ENCODE measurements at regions not wholly inside any gene's neighbourhood (a gene's known extent, or its start where the extent isn't known, plus 50 kb on each side); places are given as distances from the start of the nearest gene placed in this dataset.
"Not testable (repeated sequence)": the region's sequence is repeated elsewhere in the genome, so short reads cannot be mapped to it uniquely, and the experiment has no call there.

DNA sequence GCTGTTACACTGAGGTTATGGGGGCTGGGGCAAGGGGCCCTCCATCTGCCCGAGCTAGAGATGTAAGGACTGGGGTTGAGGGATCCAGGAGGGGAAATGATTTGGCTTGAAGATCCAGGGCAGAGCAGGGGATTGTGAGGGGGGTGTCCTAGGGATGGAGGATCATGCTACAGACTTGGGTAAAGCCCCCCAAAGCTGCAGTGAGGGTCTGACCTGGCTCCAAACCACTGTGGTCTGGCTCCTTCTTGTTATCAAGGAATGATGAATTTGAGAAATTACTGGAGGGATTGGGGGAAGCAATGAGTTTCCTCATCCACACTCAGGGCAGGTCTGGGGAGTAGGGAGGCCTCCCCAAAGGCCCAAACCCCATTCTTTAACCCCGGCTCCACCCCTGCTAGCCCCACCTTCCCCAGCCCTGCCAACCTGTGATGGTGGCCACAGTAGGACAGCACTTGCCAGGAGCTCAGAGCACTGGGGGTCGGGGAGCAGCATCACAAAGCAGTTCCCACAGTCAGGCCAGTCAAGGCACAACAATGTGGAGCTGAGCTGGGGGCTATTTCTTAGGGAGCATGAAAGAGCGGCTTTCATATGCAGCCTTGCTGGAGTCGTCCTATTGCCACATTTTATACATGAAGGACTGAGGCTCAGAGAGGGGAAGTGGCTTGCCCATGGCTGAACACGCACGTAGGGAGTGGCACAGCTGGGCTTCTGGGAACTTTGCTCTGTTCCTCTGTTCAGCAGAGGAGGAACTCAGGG is 165.5 kb downstream of the EFNB1 start:
- no peak for DNase-seq

DNA sequence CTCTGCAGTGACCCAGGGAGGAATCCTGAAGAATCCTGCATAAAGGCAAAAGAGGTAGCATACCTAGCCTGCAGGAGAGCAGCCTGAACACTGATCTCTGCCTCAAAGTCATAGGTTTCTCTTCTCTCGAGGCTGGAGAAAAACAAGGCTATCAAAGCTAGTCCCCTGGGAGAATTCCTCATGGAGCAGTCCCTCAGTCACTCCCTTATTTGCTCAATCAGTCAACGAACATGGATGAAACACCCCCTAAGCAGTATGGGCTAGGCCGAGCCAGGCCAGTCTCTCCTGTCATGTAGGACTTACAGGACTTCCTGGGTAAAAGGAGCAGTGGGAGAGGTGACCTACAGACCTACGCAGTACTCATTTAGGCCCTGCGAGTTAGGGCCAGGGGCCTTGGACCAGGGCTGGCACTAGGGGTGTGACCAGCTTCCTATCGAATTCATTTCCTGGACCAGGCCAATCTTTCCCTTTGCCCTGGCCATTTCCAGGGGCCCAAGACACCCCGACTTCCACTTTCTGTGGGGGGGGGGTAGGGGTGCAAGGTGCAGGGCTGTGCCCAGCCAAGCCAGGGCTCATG is 164.1 kb downstream of the EFNB1 start:
- no peak for DNase-seq

DNA sequence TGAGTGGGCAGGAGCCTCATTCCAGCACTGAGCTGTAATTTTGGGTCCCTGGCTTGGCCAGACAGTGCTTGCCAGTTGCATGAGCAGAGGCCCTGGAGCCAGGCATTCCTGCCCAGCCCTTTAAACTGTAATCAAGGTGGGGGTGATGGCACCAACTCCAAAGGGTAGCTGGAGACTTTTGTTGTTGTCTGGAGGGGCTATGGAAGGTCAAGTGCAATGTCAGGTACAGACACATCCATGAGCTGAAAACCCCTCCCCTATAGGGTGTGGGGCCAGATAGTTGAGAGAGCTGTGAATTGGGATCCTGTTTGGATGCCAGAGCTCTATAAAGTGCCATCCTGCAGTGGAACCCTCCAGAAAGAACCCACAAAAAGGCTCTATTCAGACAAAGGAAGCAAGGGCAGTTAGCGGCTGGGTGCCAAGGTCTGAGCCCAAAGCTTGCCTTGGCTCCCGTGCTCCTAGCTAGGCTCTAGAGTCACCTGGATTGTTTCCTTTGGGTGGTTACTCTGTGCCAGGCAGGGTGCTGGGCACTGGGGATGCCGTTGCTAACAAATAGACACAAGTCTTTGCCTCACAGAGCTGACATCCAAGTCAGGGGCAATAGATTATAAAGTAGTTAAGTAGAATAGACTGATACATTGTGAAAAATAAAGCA is 163.0 kb downstream of the EFNB1 start:
- DNase-seq = no peak

DNA sequence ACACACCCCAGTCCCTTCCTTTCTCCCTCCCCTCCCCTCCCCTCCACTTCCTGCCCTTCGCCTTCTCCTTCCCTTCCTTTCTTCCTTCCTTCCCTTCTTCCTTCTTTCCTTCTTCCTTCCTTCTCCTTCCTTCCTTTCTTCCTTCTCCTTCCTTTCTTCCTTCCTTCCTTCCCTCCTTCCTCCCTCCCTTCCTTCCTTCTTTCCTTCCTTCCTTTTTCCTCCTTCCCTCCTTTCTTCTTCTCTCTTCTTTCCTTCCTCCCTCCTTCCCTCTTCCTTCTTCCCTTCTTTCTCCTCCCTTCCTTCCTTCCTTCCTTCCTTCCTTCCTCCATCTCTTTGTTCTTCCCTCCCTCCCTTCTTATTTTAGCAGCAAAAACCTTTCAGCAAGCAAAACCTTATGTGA is 162.1 kb downstream of the EFNB1 start:
- DNase-seq = no peak

DNA sequence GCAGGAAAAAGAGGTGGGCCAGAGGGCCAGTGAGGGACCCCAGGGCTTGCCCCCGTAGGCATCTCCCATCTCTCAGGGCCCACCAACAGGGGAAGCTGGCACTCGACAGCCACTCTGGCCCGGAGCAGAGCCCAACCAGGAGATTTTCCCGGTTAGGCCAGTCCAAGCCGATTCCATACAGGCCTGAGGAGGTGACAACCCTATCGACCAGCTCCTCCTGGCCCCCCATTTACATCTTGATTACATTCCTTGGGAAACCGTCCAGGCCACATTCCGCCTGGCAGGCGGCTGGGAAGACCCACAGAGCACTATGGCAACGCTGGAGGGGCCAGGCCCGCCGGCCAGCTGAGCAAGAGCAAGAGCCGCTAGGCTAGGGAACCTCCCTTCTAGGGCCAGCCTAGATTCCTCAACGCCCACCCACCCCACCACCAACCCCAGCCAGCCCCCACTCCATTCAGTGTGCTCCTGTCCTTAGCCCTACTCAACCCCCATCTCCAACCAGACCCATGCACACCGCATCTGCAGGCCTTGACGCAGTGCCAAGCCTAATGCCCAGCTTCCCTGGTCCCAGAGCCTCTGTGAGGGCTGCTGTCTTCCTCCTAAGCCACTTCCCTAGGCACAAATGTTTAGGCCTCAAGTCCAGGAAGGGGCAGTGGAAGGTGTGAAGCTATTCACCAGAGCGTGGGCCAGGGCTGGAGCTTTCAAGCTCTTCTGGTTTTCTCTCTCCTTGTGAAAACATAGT is 161.2 kb downstream of the EFNB1 start:
- DNase-seq = no peak

DNA sequence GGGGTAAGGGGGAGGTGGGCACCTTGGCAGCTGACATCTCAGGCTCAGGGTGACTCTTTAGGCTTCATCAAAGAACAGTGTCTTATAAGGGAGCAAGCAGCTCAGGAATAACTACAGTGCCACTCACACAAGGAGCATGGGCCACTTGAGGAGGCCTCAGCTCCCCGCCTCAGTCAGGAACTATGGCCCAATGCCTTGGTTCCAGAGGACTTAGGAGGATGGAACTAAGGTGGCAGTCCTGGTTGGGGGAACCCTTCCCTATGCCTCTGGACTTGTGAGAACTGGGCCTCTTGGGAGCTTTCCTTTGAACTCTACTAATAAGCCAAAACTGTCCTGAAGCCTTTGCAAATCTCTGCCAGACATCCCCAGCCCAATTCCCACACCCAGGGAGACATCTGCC is 160.6 kb downstream of the EFNB1 start:
- DNase-seq = no peak

DNA sequence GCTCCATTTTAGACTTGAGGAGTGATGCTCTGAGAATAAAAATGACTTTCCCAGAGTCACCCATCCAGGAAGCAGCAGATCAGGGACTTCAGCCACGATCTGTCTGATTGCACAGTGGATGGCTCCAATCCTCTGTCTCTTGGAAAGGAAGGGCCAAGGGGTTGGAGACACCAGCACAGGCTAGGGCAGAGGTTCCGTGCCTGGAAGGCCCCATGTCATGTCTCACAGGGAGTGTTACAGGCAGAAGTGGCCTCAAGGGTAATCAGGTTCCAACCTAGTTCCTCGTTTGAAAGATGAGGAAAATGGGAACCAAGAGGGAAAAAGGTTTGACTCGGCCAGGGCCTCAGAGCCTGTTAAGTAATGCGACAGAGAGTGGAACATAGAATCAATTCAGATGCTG is 160.0 kb downstream of the EFNB1 start:
- DNase-seq = no peak

DNA sequence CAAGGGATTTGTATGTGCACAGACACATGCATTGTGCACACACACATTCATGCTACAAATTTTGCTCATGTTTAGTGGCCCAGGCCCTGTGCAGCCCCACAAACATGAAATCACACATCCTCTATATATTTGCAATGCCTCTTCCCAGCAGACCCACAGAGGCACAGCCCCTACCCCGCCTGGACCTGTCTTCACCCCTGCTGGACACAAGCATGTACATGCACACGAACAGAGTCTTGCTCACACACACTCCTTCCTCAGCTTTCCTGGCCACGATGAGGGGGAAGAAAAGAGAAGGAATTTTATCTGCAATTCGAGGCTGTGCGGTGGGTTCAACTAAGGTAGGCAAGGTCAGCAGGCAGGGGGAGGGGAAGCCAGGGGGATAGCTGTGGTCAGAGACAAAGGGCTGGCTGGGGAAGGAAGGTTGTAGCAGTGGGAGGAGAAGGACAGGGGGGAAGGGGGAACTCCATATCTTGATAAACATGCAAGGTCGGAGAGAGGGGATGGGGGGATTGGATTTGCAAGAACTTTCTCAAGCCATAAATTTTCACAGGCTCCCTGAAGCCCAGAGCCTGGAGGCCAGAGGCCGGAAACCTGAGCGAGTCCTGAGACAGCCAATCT is 156.4 kb downstream of the EFNB1 start:
- DNase-seq = no peak

DNA sequence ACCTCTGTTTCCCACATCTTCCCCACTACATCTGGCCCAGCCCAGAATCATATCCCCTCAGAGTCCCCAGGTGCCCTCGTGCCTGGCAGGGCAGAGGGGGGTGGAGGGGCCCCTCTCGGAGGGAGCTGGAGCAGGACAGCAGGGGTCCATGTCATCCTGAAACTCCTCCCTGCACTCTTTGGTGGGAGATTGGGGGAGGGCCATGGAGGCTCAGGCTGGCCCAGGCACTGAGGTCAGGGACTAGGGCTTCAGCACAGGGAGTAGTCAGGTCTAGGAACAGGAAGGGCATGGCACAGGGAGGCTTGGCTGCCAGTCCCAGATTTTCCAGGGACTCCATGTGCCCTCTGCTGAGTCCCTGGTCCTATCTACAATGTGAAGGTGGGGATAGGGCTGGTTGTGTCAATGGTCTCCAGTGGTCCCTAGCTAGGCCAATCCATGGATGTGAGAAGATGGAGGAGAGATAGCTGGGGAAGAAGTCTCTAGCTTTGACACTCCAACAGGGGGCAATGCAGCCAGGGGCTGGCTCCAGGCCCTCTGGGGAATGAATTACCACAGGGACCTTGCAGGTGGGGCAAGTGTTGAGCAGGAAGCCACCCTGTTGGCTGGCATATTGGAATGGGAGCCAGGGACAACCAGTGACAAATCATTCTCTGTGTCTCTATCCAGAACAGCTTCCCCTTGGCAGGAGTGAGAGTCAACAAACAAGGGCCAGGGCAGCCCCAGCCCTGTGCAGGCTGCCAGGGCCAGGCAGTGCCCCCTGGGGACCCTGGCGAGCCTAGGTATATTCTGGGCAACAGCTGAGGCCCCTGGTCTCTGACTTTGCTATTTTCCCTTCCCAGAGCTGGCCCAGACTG is 154.4 kb downstream of the EFNB1 start:
- no peak for DNase-seq

DNA sequence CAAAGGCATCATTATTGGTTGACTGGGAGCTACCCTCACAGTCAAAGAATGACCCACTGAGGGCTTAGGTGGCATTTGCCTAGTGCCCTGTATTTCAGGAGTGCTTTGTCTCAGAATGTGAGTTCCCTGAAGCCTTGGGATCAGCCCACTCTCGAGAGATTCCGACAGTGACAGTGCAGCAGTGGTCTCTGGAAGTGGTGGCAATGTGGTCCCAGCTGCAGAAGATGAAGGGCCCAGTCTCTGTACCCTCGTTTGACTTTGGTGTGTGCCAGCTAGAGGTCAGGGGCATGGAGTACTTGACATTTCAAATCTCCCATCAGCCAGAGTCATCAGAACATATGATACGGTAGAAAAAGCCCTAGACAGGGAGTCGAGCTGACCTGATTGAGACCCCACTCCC is 153.7 kb downstream of the EFNB1 start:
- DNase-seq = no peak

DNA sequence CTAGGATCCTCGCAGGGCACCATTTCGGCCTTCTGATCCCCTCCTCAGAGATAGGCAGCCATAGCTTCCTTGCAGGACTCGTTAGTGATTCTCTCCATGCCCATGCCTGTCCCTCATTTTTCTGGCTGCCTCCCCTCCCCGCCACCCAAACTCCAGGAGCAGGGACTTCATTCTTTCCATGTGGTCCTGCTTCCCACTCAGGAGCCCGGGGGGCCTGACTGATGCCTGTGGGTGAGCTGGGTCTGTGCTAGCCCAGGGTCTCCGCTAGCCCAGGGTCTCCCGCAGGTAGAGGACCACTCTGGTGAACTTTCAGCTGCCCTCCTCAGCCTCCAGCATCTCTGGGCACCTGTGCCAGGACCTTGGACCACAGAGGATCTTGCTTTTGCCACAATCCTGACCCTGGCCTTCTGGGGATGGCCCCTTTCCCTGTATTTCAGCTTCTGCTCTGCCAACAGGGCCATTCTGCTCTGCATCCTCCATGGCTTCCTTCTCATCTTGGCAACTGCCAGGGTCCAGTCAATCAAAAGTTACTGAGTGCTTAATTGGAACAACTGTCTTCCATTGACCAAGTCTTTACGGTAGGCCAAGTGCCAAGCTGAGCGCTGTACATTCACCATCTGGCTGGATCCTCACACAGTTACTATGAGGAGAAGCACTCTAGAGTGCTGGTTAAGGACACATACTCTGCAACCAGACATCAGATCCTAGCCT is 152.2 kb downstream of the EFNB1 start:
- no peak for DNase-seq

DNA sequence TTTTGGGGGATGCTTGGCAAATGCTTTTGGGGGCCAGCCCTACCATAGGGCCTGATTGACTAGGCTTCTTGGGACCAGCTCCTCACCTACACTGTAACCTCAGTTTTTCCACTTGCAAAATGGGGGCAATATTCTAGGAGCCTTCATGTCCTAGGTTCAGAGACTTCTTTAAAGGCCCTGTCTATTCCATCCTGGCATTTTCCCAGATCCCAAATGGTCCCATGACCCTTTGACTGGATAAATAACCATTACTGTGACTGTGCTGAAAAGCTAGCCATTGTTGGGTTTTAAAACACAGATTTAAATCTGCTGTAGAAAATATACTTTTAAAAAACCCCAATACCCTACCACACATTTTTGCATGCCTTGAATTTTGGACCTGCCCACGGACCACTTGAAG is 149.8 kb downstream of the EFNB1 start:
- DNase-seq = no peak

DNA sequence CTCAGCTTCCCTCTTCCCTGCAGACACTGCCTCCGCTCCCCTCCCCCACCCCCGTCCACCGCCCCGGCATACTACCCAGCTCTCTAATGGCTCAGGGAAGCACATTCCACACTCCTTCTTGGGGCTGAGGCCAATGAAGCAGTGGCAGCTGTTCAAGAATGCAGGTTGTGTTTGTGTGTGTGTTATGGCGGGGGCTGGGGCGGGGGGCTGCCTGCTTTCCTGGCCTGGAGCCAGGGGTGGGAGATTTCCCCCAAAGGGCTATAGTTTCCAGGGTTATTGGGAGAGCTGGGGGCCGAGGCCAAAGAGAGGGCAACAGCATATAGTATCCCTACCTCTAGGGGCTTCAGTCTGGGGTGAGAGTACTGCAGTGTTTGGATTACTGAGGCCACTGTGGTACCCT is 149.4 kb downstream of the EFNB1 start:
- DNase-seq = no peak

DNA sequence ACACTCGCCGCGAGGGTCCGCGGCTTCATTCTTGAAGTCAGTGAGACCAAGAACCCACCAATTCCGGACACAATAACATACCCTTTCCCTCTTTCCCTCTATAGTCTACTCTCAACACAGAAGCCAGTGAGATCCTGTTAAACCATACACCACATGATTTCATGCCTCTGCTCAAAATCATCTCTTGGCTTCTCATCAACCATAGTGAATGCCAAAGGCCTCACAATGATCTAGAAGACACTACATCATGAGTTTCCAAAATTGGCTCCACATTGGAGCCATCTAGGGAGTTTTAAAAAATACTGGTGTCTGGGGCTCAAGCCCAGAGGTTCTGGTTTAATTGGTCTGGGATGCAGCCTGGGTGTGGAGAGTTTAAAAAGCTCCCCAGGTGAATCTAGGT is 124.5 kb downstream of the EFNB1 start:
- no peak for DNase-seq

DNA sequence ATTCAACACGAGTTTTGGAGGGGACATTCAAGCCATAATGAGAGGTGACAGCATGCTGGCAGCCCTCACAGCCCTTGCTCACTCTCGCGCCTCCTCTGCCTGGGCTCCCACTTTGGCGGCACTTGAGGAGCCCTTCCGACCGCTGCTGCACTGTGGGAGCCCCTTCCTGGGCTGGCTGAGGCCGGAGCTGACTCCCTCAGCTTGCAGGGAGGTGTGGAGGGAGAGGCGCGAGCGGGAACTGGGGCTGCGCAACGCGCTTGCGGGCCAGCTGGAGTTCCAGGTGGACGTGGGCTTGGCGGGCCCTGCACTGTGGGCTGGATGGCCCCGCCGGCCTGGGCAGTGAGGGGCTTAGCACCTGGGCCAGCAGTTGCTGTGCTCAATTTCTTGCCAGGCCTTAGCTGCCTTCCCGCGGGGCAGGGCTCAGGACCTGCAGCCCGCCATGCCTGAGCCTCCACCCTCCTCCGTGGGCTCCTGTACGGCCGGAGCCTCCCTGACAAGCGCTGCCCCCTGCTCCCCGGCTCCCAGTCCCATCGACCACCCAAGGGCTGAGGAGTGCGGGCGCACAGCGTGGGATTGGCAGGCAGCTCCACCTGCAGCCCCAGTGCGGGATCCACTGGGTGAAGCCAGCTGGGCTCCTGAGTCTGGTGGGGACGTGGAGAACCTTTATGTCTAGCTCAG is 123.3 kb downstream of the EFNB1 start:
- DNase-seq = not testable (repeated sequence)

DNA sequence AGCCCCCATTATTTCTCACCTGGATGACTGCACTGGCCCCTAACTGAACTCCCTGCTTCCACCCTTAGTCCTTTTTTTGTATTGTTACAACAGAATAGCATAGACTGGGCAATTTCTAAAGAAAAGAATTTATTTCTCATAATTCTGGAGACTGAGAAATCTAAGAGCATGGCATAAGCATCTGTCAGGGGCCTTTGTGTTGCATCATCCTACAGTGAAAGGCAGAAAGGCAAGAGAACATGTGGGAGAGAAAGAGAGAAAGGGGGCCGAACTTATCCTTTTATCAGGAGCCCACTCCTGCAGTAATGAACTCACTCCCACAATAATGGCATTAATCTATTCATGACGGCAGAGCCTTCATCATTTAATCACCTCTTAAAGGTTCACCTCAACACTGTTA is 122.1 kb downstream of the EFNB1 start:
- no peak for DNase-seq

DNA sequence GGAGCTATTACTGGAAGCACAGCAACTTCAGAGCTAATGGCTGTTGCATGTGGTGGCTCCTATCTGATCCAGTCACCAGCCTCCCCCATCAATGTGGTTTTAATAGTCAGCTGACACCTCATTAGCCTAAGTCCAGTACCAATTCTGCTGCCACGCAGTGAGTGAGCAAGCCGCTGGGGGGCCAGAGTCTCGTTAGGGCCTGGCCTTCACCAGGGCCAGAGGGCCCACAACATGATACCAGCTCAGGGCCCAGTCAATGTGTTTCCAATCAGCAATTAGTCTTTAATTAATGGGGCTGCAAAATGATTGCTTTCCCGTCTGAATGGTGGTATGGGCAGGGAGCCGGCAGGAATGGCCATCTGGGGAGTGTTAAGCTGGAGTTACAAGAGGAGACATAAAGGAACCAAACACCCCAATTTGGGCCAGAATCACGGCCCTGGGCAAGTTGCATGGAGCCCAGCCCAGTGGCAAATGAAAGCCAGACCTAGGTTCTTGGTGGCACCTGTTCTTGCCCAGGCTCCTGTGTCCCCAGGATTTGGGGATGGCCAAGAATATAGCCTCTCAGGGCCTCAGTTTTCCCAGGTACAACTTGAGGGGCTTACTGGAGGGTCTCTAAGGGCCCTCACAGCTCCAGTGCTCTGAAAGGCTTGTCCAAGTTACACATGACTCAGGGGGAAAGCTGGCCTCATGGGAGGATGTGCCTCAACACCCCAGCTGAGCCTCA is 119.2 kb downstream of the EFNB1 start:
- DNase-seq = no peak

DNA sequence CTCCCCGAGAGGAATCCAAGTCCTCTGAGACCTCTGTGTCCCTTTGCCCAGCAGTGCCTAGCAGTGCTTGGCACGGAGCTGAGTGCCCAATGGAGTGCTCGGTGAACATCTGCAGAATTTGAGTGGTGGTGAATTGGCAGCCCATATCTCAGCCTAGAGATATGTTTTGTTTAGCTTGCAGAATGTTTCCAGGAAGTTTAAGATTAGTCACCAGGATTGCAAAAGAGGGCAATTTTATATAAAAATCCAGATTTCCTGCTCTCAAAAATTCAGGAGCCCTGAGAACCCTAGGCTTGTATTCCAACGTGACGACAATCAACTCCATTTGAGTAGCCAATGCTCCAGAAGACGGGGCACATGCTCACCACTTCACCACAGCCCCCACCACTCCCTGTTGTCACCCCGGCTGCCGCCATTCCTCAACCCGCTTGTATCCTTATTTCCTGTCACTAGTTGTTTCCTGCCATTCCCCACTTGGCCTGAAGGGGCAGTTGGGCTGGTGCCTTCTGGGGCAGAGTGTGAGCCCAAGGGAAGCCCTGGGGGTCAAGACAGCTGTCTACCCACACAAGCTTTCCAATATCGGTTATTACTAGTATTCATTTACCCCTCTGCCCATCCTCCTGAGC is 116.9 kb downstream of the EFNB1 start:
- no peak for DNase-seq

DNA sequence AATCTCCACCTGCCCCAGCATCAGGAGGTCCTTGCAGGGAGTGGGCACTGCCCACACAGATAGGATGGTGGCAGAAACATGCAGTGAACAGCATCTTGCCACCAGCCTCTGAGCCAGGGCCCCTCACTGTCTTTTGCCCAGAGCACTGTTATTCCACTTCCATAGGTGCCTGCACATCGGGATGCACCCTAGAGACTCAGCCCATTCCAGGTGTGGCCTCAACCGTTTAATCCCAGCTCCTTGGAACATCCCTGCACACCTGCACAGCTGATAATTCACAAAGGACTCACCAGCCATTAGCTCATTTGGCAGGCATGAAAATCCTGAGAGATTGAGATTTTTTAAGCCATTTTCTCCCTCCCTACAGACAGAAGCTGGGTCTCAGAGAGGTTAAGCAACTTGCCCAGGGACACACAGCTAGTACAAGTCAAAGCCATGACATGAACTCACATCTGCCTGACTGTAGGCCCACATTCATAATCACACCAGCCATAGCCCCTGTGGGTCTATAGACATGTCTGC is 116.3 kb downstream of the EFNB1 start:
- no peak for DNase-seq

DNA sequence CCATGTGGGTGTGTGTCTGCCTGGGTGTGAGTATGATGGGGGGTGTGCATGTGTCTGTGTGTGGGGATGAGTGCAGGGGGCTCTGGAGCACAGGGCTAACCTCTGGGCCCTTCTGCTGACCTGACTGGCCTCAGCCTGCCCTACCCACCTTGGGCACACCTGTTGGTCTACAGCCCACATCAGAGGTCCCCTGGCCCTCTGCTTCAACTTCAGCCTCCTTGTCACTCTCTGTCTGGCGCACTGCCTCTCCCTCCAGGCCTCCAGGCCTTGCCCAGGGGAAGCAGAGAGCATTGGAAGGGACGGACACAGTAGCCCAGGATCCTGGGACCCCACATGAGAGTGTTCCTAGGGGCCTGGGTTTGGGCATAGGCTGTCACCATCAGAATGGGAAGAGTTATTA is 115.4 kb downstream of the EFNB1 start:
- DNase-seq = no peak
